Fibroblast of lung (primary cell): ENCODE measurements at regions not wholly inside any gene's neighbourhood (a gene's known extent, or its start where the extent isn't known, plus 50 kb on each side); places are given as distances from the start of the nearest gene placed in this dataset.

Experiments
- CTCF ChIP-seq, 2 donors: IDR thresholded peaks in 1 of 2; conservative IDR thresholded peaks in 1 of 2; 1 replicate in 1 of 2; 2 replicates in 1 of 2; pipeline ENCODE4 v1.5.1; 2011 to 2012; ENCODE audit warnings: low read length in 2 of 2, control low read depth in 1 of 2, inconsistent platforms in 1 of 2, low read depth in 1 of 2, mild to moderate bottlenecking in 1 of 2
- EZH2 ChIP-seq: IDR thresholded peaks from 2 replicates; pipeline ENCODE4 v1.5.1; 2012; ENCODE audit warnings: low read length, control low read depth, mild to moderate bottlenecking; ENCODE audit errors: missing control alignments

GRCh38 chr2:19700861-19701585 is 200.8 kb downstream of the TTC32 start:
- TF ChIP-seq CTCF (conservative IDR thresholded peaks at IDR 0.05 in 1 of 2, IDR thresholded peaks at IDR 0.05 in 1 of 2; ENCODE audit: low read depth in 1 of 2, low read length in 2 of 2) (no peak), EZH2 (no peak)
